ENCODE measurements at regions not wholly inside any gene's neighbourhood (a gene's known extent, or its start where the extent isn't known, plus 50 kb on each side); places are given as distances from the start of the nearest gene placed in this dataset.

DNA sequence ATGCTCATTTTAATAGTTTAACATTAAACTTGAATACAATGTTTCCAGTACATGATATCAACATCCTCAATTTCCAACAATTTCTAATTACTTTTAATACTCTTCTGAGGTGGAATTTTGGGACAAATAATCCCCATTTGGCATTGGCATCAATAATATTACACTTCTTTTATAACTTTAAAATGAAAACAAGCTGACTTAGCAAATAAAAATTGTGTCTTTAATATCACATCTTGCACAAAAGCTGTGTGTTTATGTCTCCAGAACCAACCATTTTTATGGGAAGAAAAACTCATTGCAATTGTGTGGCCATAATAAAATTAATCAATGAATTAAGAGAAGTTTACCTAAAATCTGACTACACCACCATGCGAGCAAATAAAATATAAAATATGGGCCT lies 2552.6 kb downstream of the PCDH7 start:
- DNase-seq = no peak

DNA sequence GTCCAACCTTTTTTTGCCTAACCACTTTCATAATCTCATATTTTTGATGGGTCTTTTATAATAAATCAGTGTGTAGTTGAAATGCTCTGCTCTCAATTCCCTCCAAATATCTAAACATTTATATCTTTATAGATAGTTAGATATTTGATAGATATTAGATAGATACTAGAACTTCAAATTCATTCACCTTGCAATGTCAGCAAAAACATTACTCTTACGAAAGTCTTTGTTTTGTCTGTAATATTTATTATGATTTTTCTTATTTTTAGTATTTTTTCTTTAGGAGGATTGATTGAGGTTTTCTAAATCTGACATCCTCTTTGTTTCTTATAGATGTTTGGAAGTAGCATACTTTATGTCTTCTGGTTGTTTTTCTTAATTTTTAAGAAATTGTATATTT lies 2563.6 kb downstream of the PCDH7 start:
- no peak for DNase-seq

- DNase-seq = no peak
Measured at GRCh38 chr4:33296876-33297455, 2576.8 kb downstream of the PCDH7 start.

GRCh38 chr4:33302321-33302720 lies 2582.2 kb downstream of the PCDH7 start:
- DNase-seq = no peak

DNA sequence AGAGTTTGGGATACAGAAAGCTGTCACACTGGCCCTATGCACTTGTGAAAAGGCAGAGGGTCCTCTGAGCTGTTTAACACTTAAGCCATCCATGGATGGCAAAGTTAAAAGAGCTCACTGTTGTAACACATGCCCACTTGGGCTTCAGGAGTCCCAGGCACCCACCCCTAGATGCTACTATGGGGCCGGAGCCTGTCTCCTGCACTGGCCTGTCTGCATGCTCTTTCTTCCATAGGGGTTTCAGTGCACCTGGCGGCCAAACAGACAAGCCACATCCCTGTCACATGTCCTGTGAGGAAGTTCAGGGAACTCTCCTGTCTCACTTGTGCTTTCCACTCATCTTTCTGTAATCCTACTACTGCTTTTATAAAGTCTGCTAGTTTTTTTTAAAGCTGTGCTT lies 2586.0 kb downstream of the PCDH7 start:
- DNase-seq = no peak

- no peak for DNase-seq
Measured at GRCh38 chr4:33316033-33316432, 2595.9 kb downstream of the PCDH7 start.

- DNase-seq = no peak
Measured at GRCh38 chr4:33316578-33316977, 2596.4 kb downstream of the PCDH7 start.

GRCh38 chr4:33323393-33323792 lies 2603.2 kb downstream of the PCDH7 start:
- no peak for DNase-seq

DNA sequence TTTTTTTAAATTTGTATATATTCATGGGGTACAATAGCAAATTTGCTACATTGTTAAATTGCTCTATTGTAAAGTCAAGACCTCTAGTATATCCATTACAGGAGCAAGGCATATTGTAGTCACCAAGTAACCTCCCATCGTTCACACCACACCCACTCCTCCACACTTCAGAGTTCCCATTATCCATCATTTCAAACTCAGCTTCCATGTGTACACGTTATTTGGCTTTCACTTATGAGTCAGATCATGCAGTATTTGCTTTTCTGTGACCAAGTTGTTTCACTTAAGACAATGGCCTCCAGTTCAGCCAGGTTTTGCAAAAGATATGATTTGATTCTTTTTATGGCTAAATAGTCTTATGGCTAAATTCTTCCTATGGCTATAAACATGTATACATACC lies 2614.2 kb downstream of the PCDH7 start:
- no peak for DNase-seq

DNA sequence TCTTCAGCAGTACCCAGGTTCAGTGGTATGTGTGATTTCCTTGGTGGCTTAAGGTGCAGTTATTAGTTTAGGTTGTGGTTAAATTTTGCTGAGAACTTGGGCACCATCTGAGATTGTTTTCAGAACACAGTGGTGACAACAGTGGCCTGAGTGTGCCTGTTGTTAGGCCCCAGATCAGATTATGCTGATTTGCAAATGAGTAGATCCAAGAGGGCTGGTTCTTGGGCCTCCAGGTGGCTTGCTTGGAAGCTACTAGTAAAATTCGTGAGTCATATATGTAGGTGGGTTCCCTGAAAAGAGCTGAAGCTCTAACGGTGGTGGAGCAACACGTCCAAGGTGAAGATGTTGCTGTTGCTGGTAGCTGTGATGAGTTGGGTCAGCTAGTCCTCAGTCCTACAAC lies 2619.6 kb downstream of the PCDH7 start:
- DNase-seq = no peak

- no peak for DNase-seq
Measured at GRCh38 chr4:33340168-33340567, 2620.0 kb downstream of the PCDH7 start.

- DNase-seq = no peak
Measured at GRCh38 chr4:33349376-33349775, 2629.2 kb downstream of the PCDH7 start.

GRCh38 chr4:33357121-33357520 lies 2637.0 kb downstream of the PCDH7 start:
- DNase-seq = no peak

- DNase-seq = no peak
Measured at GRCh38 chr4:33369446-33369845, 2649.3 kb downstream of the PCDH7 start.

- no peak for DNase-seq
Measured at GRCh38 chr4:33381816-33382215, 2661.6 kb downstream of the PCDH7 start.

DNA sequence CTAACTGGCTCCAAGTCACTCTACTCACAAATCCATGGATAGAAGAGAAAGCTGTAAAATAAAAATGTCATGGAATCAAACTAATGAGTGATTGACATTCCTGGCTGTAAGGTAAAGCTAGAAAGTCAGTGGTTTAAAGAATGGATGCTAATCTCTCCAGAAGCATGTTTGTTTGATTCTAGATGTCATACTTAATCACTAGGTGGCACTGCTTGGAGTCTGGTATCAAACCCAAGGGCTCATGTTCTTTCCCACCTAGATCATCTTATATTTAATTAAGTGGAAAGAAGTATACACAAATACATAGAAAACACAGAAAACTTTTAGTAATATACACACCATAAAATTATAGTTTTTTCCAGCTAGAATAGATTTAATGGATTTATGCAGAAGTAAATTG lies 2666.6 kb downstream of the PCDH7 start:
- DNase-seq = no peak

- no peak for DNase-seq
Measured at GRCh38 chr4:33390976-33391375, 2670.8 kb downstream of the PCDH7 start.

GRCh38 chr4:33395731-33396485 lies 2675.7 kb downstream of the PCDH7 start:
- no peak for DNase-seq

GRCh38 chr4:33400504-33400903 lies 2680.3 kb downstream of the PCDH7 start:
- DNase-seq = no peak

DNA sequence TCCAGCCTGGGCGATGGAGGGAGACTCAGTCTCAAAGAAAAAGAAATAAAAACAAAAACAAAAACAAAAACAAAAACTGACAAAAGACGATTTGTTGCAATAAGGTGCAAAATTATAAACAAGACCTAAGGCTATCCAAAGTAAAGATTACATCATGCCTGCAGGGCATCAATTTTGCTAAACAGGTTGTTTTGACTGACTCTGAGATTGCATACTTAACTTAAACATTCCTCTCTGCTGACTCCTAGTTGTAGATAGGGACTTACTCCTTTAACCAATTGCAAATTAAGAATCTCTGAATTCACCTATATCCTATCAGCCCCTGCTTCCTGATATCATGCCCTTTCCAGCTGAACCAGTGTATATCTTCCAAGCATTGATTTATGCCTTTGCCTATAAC lies 2687.3 kb downstream of the PCDH7 start:
- no peak for DNase-seq

DNA sequence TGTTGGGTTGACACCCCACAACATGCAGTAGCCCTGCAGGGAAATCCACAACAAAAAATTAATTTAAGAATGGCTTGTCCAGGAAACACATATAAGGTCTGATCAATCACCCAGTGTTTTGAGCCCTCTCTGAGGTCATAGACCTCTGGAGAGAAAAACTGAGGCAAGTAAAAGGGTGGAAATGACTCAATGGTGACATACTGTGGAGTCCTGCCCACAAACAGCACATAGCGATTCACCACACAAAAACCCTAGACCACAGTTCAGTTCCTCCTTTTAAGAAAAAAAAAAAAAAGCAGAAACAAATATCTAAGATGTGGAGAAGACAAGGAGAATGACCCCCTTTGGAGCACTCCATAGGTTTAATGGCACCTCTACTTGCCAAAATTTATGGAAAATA lies 2691.0 kb downstream of the PCDH7 start:
- DNase-seq = no peak

- no peak for DNase-seq
Measured at GRCh38 chr4:33421887-33422286, 2701.7 kb downstream of the PCDH7 start.

- no peak for DNase-seq
Measured at GRCh38 chr4:33422656-33423055, 2702.5 kb downstream of the PCDH7 start.

- DNase-seq = no peak
Measured at GRCh38 chr4:33425936-33426335, 2705.8 kb downstream of the PCDH7 start.

- DNase-seq = no peak
Measured at GRCh38 chr4:33427676-33428075, 2707.5 kb downstream of the PCDH7 start.

All from stimulated activated CD4-positive, alpha-beta T cell treated with anti-CD3 and anti-CD28 coated beads, Interleukin-4, amount 100 ng/mL, for 4 hours (primary cell).